ENCODE measurements at regions not wholly inside any gene's neighbourhood (a gene's known extent, or its start where the extent isn't known, plus 50 kb on each side); places are given as distances from the start of the nearest gene placed in this dataset.

DNA sequence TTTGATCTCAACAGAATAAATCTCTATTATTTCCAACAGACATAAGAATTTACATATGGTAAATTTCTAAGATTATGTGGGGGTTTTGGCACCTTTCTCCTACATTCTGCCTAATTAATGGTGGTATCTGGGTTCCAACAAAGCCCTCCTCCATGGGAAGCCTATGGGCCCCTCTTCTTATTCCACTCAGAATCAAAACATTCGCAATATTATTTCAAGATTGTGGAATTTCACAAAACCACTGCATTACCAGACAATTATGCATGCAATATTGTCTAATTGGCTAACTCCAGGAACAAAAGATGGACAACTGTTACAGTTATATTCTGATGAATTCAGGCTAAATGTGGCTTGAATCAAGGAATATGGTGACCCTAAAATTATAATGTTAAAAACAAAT lies 434.0 kb downstream of the NFIB start:
- H3K4me3 ChIP-seq, result no peak overlapping the region
- no peak for DNase-seq
- intact Hi-C loops (cut with DNase I), result no loop called here

DNA sequence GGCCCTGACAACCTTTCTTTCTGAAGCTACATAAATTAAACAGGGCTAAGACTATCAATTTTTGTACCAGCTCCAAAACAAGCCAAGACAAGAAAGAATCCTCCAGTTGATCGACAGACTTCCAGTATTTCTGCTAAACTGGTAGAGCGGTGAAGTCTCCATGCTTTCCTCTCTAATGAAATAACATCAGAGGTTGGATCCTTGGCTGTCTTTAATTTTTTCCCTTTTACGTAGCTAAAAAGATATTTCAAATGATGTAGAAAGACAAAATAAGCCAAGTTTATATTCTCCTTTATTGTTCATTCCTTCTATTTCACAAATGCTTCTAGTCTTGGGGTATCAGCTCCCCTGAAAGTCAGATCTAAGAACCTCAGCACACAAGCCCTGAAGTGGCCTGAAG lies 434.9 kb downstream of the NFIB start:
- TF ChIP-seq, protein P1, sequence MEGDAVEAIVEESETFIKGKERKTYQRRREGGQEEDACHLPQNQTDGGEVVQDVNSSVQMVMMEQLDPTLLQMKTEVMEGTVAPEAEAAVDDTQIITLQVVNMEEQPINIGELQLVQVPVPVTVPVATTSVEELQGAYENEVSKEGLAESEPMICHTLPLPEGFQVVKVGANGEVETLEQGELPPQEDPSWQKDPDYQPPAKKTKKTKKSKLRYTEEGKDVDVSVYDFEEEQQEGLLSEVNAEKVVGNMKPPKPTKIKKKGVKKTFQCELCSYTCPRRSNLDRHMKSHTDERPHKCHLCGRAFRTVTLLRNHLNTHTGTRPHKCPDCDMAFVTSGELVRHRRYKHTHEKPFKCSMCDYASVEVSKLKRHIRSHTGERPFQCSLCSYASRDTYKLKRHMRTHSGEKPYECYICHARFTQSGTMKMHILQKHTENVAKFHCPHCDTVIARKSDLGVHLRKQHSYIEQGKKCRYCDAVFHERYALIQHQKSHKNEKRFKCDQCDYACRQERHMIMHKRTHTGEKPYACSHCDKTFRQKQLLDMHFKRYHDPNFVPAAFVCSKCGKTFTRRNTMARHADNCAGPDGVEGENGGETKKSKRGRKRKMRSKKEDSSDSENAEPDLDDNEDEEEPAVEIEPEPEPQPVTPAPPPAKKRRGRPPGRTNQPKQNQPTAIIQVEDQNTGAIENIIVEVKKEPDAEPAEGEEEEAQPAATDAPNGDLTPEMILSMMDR (IDR thresholded peaks at IDR 0.05), result no peak
- TF ChIP-seq POLR2A (IDR thresholded peaks at IDR 0.05), result no peak
- TF ChIP-seq EP300 (IDR thresholded peaks at IDR 0.05), result no peak
- Histone ChIP-seq H3K4me3 (no peak overlapping the region), H3K27me3 (no peaks in the 10 kb centered on the region), H3K27ac (no peak overlapping the region), H3K36me3 (no peaks in the 10 kb centered on the region), H3K4me1 (ENCODE audit: insufficient read depth) (no peaks in the 10 kb centered on the region), H3K9me3 (no peaks in the 10 kb centered on the region)
- 80 to 85% (median 81%) methylated on average over 3 of the region's 3 CpGs for WGBS, 3 donors
- intact Hi-C loops (cut with DNase I), result no loop called here
- DNase-seq, result no peak

More for the DNA sequence above, 434.0 kb downstream of the NFIB start:
- Histone ChIP-seq H3K27ac (no peak overlapping the region), H3K27me3 (no peaks in the 10 kb centered on the region), H3K9me3 (no peaks in the 10 kb centered on the region), H3K4me1 (ENCODE audit: insufficient read depth) (no peaks in the 10 kb centered on the region), H3K36me3 (no peaks in the 10 kb centered on the region)
- no peak for TF ChIP-seq POLR2A (IDR thresholded peaks at IDR 0.05)
- no peak for TF ChIP-seq EP300 (IDR thresholded peaks at IDR 0.05)
- TF ChIP-seq, protein P1 (IDR thresholded peaks at IDR 0.05), result no peak
- WGBS, 3 donors, result 89 to 91% (median 91%) methylated on average over 1 of the region's 1 CpG

DNA sequence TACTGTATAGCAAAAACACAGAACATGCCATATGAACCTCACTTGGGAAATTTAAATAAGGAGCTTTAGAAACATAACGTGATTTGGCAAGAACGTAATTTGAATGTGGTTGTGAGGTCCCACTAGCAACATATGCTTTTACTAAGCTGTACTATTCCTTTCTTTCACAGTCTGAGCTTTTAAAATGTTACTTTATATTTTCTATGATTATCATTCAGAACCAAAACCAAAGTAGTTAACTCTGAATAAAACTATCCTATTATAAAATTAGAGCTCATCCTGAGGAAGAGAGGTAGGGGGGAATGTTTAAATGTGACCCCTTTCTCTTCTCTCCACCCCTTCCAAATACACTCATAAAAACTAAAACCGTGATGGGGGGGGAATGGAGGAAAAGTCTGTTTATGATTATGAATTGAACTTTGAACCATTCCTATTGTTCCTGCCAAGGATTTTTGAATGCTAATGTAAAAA lies 435.7 kb downstream of the NFIB start:
- no peaks in the 10 kb centered on the region for H3K9me3 ChIP-seq
- H3K4me3 ChIP-seq, result no peak overlapping the region
- no peaks in the 10 kb centered on the region for H3K27me3 ChIP-seq
- no peaks in the 10 kb centered on the region for H3K36me3 ChIP-seq
- no peak for DNase-seq
- intact Hi-C loops (cut with DNase I), result no loop called here
- TF ChIP-seq, protein P1 (IDR thresholded peaks at IDR 0.05), result no peak
- TF ChIP-seq EP300 (IDR thresholded peaks at IDR 0.05) (no peak), POLR2A (IDR thresholded peaks at IDR 0.05) (no peak)
- H3K27ac ChIP-seq, result no peak overlapping the region
- H3K4me1 ChIP-seq (ENCODE audit: insufficient read depth), result no peaks in the 10 kb centered on the region
- WGBS, 3 donors, result 63 to 67% (median 67%) methylated on average over 3 of the region's 3 CpGs

DNA sequence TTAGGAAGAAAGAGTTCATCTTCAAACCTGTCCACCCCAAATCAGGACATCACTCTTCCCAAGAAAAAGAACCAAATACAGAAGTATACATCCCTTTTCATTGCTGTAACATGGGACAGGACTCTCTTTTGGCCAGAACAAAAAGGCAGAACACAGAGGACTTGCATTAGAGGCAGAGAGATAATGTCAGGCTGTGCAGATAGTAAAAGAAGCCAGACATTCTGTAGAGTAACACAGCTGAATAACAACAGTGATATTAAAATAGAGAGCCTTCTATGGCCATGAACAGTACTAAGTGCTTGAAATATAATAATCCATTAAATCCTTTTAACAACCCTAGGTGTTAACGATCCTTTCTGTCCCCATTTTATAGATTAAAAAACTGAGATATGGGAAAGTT lies 437.2 kb downstream of the NFIB start:
- TF ChIP-seq POLR2A (IDR thresholded peaks at IDR 0.05) (no peak), EP300 (IDR thresholded peaks at IDR 0.05) (no peak)
- TF ChIP-seq, protein P1 (IDR thresholded peaks at IDR 0.05), result no peak

More for the DNA sequence above, 437.2 kb downstream of the NFIB start:
- no peak for DNase-seq
- H3K27ac ChIP-seq, result no peak overlapping the region
- no peaks in the 10 kb centered on the region for H3K9me3 ChIP-seq
- 89 to 91% (median 90%) methylated on average over 1 of the region's 1 CpG for WGBS, 3 donors
- H3K27me3 ChIP-seq, result no peaks in the 10 kb centered on the region
- intact Hi-C loops (cut with DNase I), result no loop called here
- no peaks in the 10 kb centered on the region for H3K4me1 ChIP-seq (ENCODE audit: insufficient read depth)
- no peak overlapping the region for H3K4me3 ChIP-seq
- H3K36me3 ChIP-seq, result no peaks in the 10 kb centered on the region
